ENCODE measurements at regions not wholly inside any gene's neighbourhood (a gene's known extent, or its start where the extent isn't known, plus 50 kb on each side); places are given as distances from the start of the nearest gene placed in this dataset.

GRCh38 chr12:16972923-16973770, 367.2 kb upstream of the LMO3 start:
- TF ChIP-seq POLR2A (IDR thresholded peaks at IDR 0.05; ENCODE audit: low read depth) (no peak), EP300 (IDR thresholded peaks at IDR 0.05) (no peak), POLR2AphosphoS5 (IDR thresholded peaks at IDR 0.05) (no peak), CTCF (IDR thresholded peaks at IDR 0.05) (no peak)
- intact Hi-C loops (cut with DNase I) = no loop called here
- WGBS = 98% methylated on average over 5 of the region's 5 CpGs

GRCh38 chr12:16962889-16963288, 356.9 kb upstream of the LMO3 start:
- Histone ChIP-seq H3K27me3 (no peaks in the 10 kb centered on the region), H3K4me1 (no peaks in the 10 kb centered on the region), H3K36me3 (no peaks in the 10 kb centered on the region), H3K9me3 (no peaks in the 10 kb centered on the region), H3K4me3 (no peak overlapping the region), H3K27ac (replicated peaks in 1 of 4) (no peak overlapping the region)
- no peak for TF ChIP-seq CTCF (IDR thresholded peaks at IDR 0.05)
- TF ChIP-seq POLR2A (IDR thresholded peaks at IDR 0.05; ENCODE audit: low read depth) = no peak
- TF ChIP-seq EP300 (IDR thresholded peaks at IDR 0.05) = no peak
- TF ChIP-seq POLR2AphosphoS5 (IDR thresholded peaks at IDR 0.05) = no peak
- WGBS = 90% methylated on average over 2 of the region's 2 CpGs
- intact Hi-C loops (cut with DNase I) = no loop called here
- DNase-seq (ENCODE audit: extremely low spot score) = no peak

More at GRCh38 chr12:16972923-16973770, 367.2 kb upstream of the LMO3 start:
- DNase-seq (ENCODE audit: extremely low spot score) = no peak
- Histone ChIP-seq H3K27me3 (no peaks in the 10 kb centered on the region), H3K9me3 (no peaks in the 10 kb centered on the region), H3K4me3 (no peak overlapping the region), H3K27ac (replicated peaks in 1 of 4) (no peak overlapping the region), H3K4me1 (no peaks in the 10 kb centered on the region), H3K36me3 (no peaks in the 10 kb centered on the region)

GRCh38 chr12:16955083-16955657, 349.2 kb upstream of the LMO3 start:
- no peak overlapping the region for H3K4me3 ChIP-seq
- no peaks in the 10 kb centered on the region for H3K9me3 ChIP-seq
- H3K27ac ChIP-seq (replicated peaks in 1 of 4) = no peak overlapping the region
- intact Hi-C loops (cut with DNase I) = no loop called here
- H3K27me3 ChIP-seq = no peaks in the 10 kb centered on the region
- no peaks in the 10 kb centered on the region for H3K4me1 ChIP-seq
- no peaks in the 10 kb centered on the region for H3K36me3 ChIP-seq
- no peak for TF ChIP-seq POLR2A (IDR thresholded peaks at IDR 0.05; ENCODE audit: low read depth)
- TF ChIP-seq POLR2AphosphoS5 (IDR thresholded peaks at IDR 0.05) = no peak
- no peak for TF ChIP-seq EP300 (IDR thresholded peaks at IDR 0.05)
- TF ChIP-seq CTCF (IDR thresholded peaks at IDR 0.05) = no peak
- WGBS = 83% methylated on average over 5 of the region's 5 CpGs
- DNase-seq (ENCODE audit: extremely low spot score) = no peak

GRCh38 chr12:16949871-16950667, 344.1 kb upstream of the LMO3 start:
- H3K27me3 ChIP-seq = no peaks in the 10 kb centered on the region
- no peak for DNase-seq (ENCODE audit: extremely low spot score)
- H3K4me3 ChIP-seq = no peak overlapping the region
- 71% methylated on average over 6 of the region's 6 CpGs for WGBS
- no peaks in the 10 kb centered on the region for H3K36me3 ChIP-seq
- TF ChIP-seq POLR2AphosphoS5 (IDR thresholded peaks at IDR 0.05) (no peak), CTCF (IDR thresholded peaks at IDR 0.05) (no peak), EP300 (IDR thresholded peaks at IDR 0.05) (no peak), POLR2A (IDR thresholded peaks at IDR 0.05; ENCODE audit: low read depth) (no peak)
- no peaks in the 10 kb centered on the region for H3K9me3 ChIP-seq
- H3K4me1 ChIP-seq = no peaks in the 10 kb centered on the region
- intact Hi-C loops (cut with DNase I) = no loop called here
- no peak overlapping the region for H3K27ac ChIP-seq (replicated peaks in 1 of 4)
